ENCODE measurements at regions not wholly inside any gene's neighbourhood (a gene's known extent, or its start where the extent isn't known, plus 50 kb on each side); places are given as distances from the start of the nearest gene placed in this dataset.
A peak's percentile ranks its signal among the peaks of the same experiment; 100 is the strongest.

DNA sequence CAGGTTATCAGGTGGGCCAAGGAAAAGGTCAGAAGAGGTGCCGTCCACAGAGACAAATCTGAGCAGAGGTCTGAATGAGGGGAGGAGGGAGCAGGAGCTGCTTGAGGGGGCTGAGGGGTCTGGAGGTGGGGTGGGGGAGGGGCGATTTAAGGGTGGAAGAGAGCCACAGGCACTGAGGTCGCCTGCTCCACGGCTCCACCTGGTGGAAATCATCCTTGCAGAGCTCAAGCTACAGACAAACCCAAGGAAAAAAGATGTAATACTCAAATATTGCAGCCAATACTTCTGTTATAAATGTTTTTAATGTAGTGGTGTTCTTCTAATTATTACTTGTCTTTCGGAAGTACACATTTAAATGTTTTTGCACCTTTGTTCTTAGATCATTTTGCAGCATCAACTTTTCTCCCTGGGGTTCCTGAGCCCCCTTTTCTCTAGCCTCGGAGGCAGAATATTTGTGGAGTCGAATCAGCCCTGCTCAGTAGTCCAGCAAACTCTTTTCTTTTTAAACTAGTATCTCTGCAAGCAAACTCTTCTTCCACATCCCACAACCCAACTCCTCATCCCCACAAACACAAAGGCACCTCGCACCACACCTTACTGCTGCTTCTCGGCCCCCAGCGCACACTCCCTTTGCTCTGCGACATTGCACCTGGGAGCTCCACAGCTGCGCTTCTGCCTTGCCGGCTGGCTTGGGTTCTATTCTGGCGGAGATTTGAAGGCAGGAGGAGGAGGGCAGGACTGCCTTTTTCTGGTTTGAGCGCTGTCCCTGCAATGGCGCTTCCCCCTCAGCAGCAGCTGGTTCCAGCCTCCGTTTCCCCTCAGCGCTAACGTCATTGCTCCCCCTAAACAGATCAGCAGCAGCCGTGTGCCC, 51.0 kb upstream of the TFAP2A start:
- DNase-seq = peak; percentile 2 to 42 (median 13)

Data from NCI-H1417 (cell line).